GM20000 (cell line): ENCODE measurements at regions not wholly inside any gene's neighbourhood (a gene's known extent, or its start where the extent isn't known, plus 50 kb on each side); places are given as distances from the start of the nearest gene placed in this dataset.

Source experiments
- DNase-seq: peaks from one replicate; pipeline ENCODE4 v3.0.0; 2012; ENCODE audit warnings: low spot score
- CTCF ChIP-seq: IDR thresholded peaks from 2 replicates; pipeline ENCODE4 v1.5.1; 2012; ENCODE audit warnings: mild to moderate bottlenecking, control low read depth; ENCODE audit errors: extremely low read depth, missing control alignments

GRCh38 chr18:40855661-40856060 lies 1099.4 kb upstream of the PIK3C3 start:
- no peak for DNase-seq
- TF ChIP-seq CTCF: no peak

DNA sequence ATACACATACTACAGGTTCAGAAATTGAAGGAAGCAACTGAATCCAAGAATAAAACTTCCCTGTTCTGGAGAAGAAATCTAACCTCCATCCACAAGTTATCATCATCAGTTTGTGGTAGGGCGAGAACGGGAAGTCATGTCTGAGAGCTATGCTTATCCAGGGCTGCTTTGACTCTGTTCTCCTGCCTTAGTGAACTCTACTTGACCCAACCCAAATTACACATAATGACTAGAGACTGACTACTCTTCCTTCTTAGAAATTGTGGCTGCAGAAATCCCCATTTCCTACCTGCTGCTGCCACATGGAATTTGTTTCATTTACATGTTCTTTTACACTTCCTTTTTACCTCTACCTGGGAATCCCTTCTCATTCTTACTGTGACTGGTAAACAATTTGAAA lies 1102.6 kb upstream of the PIK3C3 start:
- DNase-seq: no peak
- TF ChIP-seq CTCF: no peak

GRCh38 chr18:40851014-40851429 lies 1104.0 kb upstream of the PIK3C3 start:
- no peak for DNase-seq
- TF ChIP-seq CTCF: no peak

DNA sequence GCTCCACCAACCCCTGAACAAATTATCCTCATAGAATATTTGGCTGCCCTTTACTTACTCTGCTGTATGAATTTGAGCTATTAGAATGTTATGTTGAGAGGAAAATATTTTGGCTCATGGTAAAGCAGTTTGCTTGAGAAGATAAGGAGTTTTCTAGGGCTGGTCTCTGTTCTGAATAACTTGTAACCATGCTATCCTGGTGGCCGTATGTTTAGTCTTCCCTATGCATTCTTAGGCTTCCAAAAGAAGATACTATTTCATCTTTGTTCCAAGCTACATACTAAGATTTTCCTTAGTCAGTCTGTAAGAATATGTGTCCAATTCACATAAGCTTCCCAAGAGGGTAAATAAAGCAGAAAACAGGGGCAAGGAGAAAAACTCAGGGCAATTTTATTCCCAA lies 1105.1 kb upstream of the PIK3C3 start:
- DNase-seq: no peak

GRCh38 chr18:40841467-40841866 lies 1113.6 kb upstream of the PIK3C3 start:
- no peak for TF ChIP-seq CTCF
- DNase-seq: no peak

More for the DNA sequence above, 1105.1 kb upstream of the PIK3C3 start:
- no peak for TF ChIP-seq CTCF

DNA sequence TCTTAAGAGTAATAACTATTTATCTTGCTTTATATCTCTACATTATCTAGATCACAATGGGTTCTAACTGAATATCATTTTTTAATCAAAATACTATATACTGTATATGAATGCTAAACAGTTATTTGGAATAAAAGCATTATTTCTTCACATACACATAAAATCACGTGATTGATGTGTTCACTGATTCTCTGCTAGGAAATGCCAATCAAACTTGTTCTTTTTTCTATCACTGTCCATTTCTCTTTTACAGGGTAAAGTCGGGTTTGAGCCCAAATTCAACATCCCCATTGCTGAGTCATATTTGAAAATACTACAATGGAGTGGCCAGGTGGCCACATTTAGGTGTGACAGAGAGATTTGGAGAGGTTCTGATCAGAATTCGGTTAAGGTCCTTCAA lies 1114.0 kb upstream of the PIK3C3 start:
- TF ChIP-seq CTCF: no peak
- no peak for DNase-seq

- no peak for DNase-seq
Measured at GRCh38 chr18:40832362-40832761, 1122.7 kb upstream of the PIK3C3 start.

More at GRCh38 chr18:40832362-40832761, 1122.7 kb upstream of the PIK3C3 start:
- TF ChIP-seq CTCF: no peak
